ENCODE measurements at regions not wholly inside any gene's neighbourhood (a gene's known extent, or its start where the extent isn't known, plus 50 kb on each side); places are given as distances from the start of the nearest gene placed in this dataset.
"Not testable (repeated sequence)": the region's sequence is repeated elsewhere in the genome, so short reads cannot be mapped to it uniquely, and the experiment has no call there.

DNA sequence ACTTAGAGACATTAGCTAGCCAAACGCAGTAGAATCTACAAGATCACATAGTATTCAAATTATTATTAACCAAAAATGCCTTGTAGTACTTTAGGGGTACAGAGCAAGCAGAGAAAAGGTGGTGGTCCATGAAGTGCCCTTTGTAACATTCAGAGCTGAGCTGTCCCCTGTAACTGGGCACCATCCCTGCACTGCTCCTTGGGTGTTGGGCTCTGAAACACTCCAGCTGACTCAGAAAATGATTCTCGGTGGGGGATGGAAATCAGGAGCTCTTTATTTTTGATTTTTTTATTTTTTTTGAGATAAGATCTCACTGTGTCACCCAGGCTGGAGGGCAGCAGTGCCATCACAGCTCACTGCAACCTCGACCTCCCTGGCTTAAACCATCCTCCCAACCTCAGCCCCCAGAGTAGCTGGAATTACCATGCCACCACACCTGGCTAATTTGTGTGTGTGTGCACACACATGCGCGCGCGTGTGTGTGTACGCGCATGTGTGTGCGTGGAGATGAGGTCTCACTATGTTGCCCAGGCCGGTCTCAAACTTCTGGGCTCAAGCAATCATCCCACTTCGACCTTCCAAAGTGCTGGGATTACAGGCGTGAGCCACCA is 342.6 kb downstream of the BCL2L11 start:
- not testable (repeated sequence) for TF ChIP-seq TCF7L2 (IDR thresholded peaks at IDR 0.05; ENCODE audit: borderline replicate concordance, extremely low read depth, insufficient read depth, insufficient read length); ZNF274 (IDR thresholded peaks at IDR 0.05; ENCODE audit: low read depth, low read length); POLR2AphosphoS5 (IDR thresholded peaks at IDR 0.05; ENCODE audit: low read depth, low read length); CTCF (IDR thresholded peaks at IDR 0.05 in 2 of 3, conservative IDR thresholded peaks at IDR 0.05 in 1 of 3; ENCODE audit: borderline replicate concordance in 1 of 3, insufficient read depth in 1 of 3, low read depth in 2 of 3, low read length in 2 of 3); POLR2A (IDR thresholded peaks at IDR 0.05; ENCODE audit: borderline replicate concordance, extremely low read depth, insufficient read depth, insufficient read length); FOSL1 (IDR thresholded peaks at IDR 0.05; ENCODE audit: low read depth); SRF (IDR thresholded peaks at IDR 0.05; ENCODE audit: low read depth); MAX (IDR thresholded peaks at IDR 0.05); ELF1 (IDR thresholded peaks at IDR 0.05; ENCODE audit: borderline replicate concordance, low read depth); YY1 (IDR thresholded peaks at IDR 0.05; ENCODE audit: extremely low read depth, insufficient replicate concordance, low read depth, low read length); EZH2 (IDR thresholded peaks at IDR 0.05); JUND (IDR thresholded peaks at IDR 0.05); EZH2phosphoT487 (IDR thresholded peaks at IDR 0.05; ENCODE audit: borderline replicate concordance)
- TF ChIP-seq, protein P1, sequence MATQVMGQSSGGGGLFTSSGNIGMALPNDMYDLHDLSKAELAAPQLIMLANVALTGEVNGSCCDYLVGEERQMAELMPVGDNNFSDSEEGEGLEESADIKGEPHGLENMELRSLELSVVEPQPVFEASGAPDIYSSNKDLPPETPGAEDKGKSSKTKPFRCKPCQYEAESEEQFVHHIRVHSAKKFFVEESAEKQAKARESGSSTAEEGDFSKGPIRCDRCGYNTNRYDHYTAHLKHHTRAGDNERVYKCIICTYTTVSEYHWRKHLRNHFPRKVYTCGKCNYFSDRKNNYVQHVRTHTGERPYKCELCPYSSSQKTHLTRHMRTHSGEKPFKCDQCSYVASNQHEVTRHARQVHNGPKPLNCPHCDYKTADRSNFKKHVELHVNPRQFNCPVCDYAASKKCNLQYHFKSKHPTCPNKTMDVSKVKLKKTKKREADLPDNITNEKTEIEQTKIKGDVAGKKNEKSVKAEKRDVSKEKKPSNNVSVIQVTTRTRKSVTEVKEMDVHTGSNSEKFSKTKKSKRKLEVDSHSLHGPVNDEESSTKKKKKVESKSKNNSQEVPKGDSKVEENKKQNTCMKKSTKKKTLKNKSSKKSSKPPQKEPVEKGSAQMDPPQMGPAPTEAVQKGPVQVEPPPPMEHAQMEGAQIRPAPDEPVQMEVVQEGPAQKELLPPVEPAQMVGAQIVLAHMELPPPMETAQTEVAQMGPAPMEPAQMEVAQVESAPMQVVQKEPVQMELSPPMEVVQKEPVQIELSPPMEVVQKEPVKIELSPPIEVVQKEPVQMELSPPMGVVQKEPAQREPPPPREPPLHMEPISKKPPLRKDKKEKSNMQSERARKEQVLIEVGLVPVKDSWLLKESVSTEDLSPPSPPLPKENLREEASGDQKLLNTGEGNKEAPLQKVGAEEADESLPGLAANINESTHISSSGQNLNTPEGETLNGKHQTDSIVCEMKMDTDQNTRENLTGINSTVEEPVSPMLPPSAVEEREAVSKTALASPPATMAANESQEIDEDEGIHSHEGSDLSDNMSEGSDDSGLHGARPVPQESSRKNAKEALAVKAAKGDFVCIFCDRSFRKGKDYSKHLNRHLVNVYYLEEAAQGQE (IDR thresholded peaks at IDR 0.05; ENCODE audit: low read depth): not testable (repeated sequence)

Measured in HCT116 (cell line).